ENCODE measurements at regions not wholly inside any gene's neighbourhood (a gene's known extent, or its start where the extent isn't known, plus 50 kb on each side); places are given as distances from the start of the nearest gene placed in this dataset.

DNA sequence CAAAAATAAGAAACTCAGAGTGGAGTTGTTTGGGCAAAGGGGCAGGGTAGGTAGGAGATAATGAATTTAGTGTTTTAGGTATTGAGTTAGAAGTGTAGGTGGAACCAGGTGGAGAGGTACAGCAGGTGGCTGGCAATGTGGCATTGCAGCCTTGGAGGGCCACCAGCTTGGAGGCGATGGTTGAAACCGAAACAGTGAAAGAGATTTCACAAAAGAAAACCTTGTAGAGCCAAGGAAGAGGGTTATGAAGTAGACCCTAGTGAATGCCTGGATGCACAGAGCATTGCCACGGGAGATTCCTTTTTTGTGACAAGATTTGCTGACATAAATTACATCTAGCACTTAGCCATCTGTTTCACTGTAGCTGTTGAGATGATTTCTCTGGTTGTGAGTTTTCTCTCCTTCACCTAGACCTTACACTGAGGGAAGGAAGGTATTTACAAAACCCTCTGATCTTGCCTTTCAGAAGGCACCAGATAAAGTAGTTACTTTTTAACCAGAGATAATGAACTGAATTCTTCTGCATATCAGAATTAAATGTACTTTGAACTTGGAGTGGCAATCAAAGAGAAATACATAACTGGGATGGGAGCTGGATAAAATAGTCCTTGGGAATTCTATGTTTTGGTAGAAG is 104.1 kb upstream of the CASK start:
- TF ChIP-seq SP1 (IDR thresholded peaks at IDR 0.05): no peak
- TF ChIP-seq ELF4 (IDR thresholded peaks at IDR 0.05): no peak
- TF ChIP-seq, protein P1, sequence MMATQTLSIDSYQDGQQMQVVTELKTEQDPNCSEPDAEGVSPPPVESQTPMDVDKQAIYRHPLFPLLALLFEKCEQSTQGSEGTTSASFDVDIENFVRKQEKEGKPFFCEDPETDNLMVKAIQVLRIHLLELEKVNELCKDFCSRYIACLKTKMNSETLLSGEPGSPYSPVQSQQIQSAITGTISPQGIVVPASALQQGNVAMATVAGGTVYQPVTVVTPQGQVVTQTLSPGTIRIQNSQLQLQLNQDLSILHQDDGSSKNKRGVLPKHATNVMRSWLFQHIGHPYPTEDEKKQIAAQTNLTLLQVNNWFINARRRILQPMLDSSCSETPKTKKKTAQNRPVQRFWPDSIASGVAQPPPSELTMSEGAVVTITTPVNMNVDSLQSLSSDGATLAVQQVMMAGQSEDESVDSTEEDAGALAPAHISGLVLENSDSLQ (IDR thresholded peaks at IDR 0.05): no peak
- TF ChIP-seq ARNT (IDR thresholded peaks at IDR 0.05): no peak
- no peak for TF ChIP-seq L3MBTL2 (conservative IDR thresholded peaks at IDR 0.05)
- TF ChIP-seq FOXA1 (IDR thresholded peaks at IDR 0.05): no peak
- TF ChIP-seq BHLHE40 (IDR thresholded peaks at IDR 0.05; ENCODE audit: borderline replicate concordance): no peak
- TF ChIP-seq SUZ12 (IDR thresholded peaks at IDR 0.05): no peak
- TF ChIP-seq CTBP1 (IDR thresholded peaks at IDR 0.05; ENCODE audit: borderline replicate concordance): no peak

Measured in HEK293T (cell line).